DMS114 treated with DMSO at 0.1 percent for 48 hours (cell line): ENCODE measurements at regions not wholly inside any gene's neighbourhood (a gene's known extent, or its start where the extent isn't known, plus 50 kb on each side); places are given as distances from the start of the nearest gene placed in this dataset.
"Not testable (repeated sequence)": the region's sequence is repeated elsewhere in the genome, so short reads cannot be mapped to it uniquely, and the experiment has no call there.

Experiments
- DNase-seq: peaks from one replicate; lab custom pipeline; 2025; ENCODE audit not compliant: unreplicated experiment; lab: John Stamatoyannopoulos, UW

GRCh38 chr10:83492004-83492403, 647.3 kb upstream of the GHITM start:
- DNase-seq: no peak

DNA sequence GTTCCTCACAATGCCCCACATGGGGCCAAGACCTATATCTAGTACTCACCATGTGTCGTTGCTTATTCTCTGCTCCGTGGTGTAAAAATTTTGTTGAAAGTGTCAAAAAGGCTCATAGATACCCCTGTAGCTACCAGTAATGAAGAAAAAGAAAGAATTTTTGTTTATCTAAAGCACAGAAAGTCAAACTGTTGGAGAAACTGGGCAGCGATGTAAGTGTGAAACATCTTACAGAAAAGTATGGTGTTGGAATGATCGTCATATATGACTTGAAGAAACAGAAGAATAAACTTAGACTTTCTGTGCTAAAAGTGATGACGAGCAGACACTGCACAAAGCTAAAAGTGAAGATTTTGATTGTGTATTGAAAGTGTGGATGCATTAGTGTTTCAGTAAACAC, 626.6 kb upstream of the GHITM start:
- no peak for DNase-seq

GRCh38 chr10:83515001-83515400, 624.3 kb upstream of the GHITM start:
- no peak for DNase-seq

GRCh38 chr10:83516788-83517187, 622.5 kb upstream of the GHITM start:
- no peak for DNase-seq

DNA sequence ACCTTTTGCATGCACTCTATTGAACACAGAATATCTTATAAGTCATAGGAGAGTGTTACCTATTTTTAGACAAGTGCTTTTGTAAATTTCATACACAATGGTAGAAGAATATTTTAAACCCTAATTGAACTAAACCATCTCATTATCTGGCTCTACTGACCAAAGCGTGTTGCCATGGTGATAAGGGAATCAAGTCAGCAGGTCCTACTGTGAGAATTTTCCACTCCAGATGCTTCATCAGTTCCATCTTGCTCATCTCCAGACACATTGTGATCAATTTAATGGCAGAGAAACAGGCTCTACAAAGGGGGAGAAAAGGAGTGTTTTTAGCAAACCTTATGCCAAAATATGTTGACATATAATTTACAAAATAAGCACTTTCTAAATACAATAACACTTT, 621.9 kb upstream of the GHITM start:
- no peak for DNase-seq

DNA sequence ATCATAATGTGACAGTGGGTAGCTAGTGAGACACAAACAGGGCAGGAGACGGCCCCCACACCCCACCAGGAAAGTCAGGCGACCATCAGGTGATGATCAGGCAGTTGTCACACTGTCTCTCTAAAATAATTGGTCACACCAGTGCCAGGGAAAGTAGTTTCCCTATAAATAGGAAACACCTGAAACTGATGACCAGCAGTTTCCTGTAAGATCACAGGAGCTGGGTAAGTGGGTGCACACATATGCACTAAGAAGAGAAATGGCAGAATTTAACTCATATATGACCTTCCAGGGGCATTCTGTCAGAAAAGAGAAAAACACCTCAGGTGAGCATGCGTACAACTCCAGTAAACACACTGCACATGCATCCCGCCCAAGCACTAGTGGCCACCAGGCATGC, 620.5 kb upstream of the GHITM start:
- DNase-seq: no peak

DNA sequence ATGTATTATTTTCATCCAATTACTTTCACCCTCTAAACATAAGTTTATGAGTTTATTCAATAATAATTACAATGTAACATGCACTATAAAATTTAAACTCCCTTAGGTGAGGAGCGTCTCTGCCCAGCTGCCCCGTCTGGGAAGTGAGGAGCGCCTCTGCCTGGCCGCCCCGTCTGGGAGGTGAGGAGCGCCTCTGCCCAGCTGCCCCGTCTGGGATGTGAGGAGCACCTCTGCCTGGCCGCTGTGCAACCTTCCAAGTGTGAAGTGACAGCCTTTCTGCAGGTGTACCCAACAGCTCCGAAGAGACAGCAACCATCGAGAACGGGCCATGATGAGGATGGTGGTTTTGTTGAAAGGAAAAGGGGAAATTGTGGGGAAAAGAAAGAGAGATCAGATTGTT, 618.9 kb upstream of the GHITM start:
- DNase-seq: not testable (repeated sequence)

GRCh38 chr10:83522456-83522855, 616.9 kb upstream of the GHITM start:
- no peak for DNase-seq

- no peak for DNase-seq
These were observed 616.4 kb upstream of the GHITM start for GRCh38 chr10:83522881-83523386.

- no peak for DNase-seq
These were observed 611.4 kb upstream of the GHITM start for GRCh38 chr10:83527934-83528333.

GRCh38 chr10:83533290-83533689, 606.0 kb upstream of the GHITM start:
- DNase-seq: no peak

GRCh38 chr10:83536426-83536825, 602.9 kb upstream of the GHITM start:
- no peak for DNase-seq

DNA sequence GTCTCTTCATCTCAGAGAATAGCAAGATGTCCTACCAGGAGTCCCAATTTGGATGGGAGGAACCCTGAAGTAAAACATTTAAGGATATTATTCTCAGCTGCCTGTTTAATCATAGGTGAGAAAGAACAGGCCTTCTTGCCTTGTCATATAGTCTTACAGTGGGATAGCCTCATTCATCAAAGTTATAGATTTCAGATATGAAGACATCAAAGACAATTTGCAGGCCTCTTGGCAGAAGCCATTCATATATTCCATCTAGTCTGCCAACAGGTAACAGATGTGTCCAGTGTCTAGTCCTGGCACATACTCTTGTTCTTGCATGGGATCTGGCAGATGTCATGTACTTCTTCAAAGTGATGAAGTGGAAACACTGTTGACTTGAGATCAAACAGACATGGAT, 601.3 kb upstream of the GHITM start:
- no peak for DNase-seq

GRCh38 chr10:83539528-83540308, 599.6 kb upstream of the GHITM start:
- DNase-seq: no peak

DNA sequence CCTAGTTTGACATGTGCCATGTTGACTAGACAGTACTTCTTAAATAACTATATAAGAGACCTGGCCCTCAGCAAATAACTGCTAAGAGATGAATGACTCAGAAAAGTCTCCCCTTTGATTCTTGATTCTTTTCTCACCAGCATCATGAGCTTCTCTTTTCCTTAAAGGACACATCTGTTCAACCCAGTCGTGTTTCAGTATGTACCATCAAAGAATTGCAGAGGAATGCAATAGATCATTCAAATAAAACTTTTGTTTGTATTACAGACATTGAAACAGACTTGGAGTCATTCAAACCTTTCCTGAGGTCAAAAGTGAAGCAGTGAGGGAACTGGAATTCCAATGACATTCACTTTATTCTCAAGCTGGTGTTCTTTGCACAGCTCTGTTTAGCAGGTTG, 598.3 kb upstream of the GHITM start:
- DNase-seq: no peak

- DNase-seq: no peak
These were observed 596.4 kb upstream of the GHITM start for GRCh38 chr10:83542774-83543411.

DNA sequence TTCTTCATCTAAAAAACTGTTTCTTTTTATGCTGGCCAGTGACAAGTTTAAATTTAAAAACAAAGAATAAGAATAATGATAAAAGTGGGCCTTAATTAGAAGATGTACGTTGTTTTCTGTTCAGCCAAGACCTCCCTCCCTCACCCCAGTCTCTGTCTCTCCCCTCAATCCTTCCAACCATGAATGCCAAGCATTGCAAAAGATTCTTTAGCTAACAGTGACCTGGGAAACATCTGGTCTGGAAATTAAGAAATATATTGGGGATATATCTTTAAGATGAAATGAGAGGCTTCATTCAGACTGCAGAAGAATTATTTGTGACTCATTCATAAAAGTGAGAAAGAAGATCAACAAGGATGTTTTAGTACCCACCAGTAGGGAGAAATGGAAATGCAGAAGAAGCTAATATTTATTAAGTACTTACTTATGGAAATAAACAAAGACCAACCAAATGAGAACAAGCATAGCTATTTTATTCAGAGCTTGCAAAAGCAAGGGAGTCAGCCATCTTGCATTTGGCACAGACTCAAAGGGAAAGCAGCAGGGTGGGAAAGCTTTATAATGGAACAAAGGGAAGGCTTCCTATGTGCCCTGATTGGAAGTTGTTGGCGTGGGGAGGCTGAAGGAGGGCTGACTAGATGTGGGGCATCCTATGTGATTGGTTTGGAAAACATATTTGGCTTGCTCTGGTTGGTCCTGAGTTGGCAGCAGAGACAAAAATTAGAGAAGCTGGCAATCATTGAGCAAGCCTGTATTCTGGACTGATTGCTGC, 595.4 kb upstream of the GHITM start:
- no peak for DNase-seq

GRCh38 chr10:83545901-83546391, 593.4 kb upstream of the GHITM start:
- no peak for DNase-seq

GRCh38 chr10:83551190-83551589, 588.1 kb upstream of the GHITM start:
- not testable (repeated sequence) for DNase-seq

DNA sequence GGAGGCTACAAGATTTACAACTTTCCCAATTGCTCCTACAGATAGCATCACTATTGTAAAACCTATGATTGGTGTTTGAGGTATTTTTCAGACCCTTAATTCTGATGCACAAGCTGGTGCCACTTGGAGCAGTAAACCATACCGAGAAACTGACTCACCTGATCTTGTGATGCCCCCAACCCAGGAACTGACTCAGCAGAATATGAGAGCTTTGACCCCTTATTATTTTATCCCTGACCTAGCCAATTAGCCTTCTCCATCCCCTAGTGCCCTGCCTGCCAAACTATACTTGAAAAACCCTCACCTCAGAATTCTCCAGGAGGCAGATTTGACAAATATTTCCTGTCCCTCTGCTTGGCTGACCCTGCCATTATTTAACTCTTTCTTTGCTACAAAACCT, 585.9 kb upstream of the GHITM start:
- DNase-seq: no peak

DNA sequence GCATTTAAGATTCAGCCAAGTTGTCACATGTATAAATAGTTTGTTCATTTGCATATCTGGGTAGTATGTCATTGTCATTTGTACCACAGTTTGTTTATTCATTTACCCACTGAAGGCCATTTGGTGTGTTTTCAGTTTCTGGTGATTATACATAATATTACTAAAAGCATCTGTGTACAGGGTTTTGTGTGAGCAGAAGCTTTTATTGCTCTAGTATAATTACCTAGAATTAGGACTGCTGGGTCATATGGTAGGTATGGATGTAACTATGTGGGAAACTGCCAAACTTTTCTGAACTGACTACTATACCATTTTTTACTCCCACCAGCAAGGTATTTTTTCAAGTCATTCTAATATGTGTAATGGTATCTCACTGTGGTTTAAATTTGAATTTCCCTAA, 584.0 kb upstream of the GHITM start:
- no peak for DNase-seq

DNA sequence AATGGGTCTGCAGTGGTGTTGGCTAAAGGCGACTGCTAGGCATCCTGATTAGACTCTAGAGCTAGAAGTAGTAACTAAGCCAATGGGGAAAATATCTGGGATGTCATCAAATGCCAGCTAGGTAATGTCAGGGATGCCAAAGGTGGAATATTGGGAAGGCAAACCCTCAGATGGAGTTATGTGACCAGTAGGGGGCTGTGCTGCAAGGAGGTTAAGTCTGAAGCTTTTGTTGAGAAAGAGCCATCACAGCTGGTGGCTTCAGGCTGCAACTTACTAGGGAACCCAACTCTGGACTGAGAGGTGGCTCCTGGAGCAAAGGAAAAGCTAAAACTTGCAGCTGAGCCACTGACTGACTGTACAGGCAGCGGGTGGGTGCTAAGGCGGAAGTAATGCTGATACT, 576.9 kb upstream of the GHITM start:
- DNase-seq: no peak
